ENCODE measurements at regions not wholly inside any gene's neighbourhood (a gene's known extent, or its start where the extent isn't known, plus 50 kb on each side); places are given as distances from the start of the nearest gene placed in this dataset.

- TF ChIP-seq CTCF (IDR thresholded peaks at IDR 0.05), result no peak
- TF ChIP-seq POLR2A (IDR thresholded peaks at IDR 0.05), result no peak
- no peak for TF ChIP-seq POLR2AphosphoS5 (IDR thresholded peaks at IDR 0.05)
Observed at GRCh38 chr9:120065151-120065550, 514.8 kb downstream of the CDK5RAP2 start.
